ENCODE measurements at regions not wholly inside any gene's neighbourhood (a gene's known extent, or its start where the extent isn't known, plus 50 kb on each side); places are given as distances from the start of the nearest gene placed in this dataset.

- Mint-ChIP-seq H3K4me3 (no peak overlapping the region), H3K36me3 (no peaks in the 10 kb centered on the region), H3K9me3 (no peaks in the 10 kb centered on the region), H3K27me3 (peaks cover 35 to 41% of the 10 kb centered on the region in 2 donors), H3K4me1 (ENCODE audit: low read depth in 2 of 2) (no peaks in the 10 kb centered on the region), H3K27ac (no peak overlapping the region)
- no peak for ATAC-seq
- no peak for DNase-seq (ENCODE audit: low spot score)
Observed at GRCh38 chr1:38569932-38570656, 289.5 kb downstream of the RRAGC start.

GRCh38 chr1:38568061-38568857 lies 291.3 kb downstream of the RRAGC start:
- Mint-ChIP-seq H3K27me3 (peaks cover 42 to 46% of the 10 kb centered on the region in 2 donors), H3K9me3 (no peaks in the 10 kb centered on the region), H3K4me1 (ENCODE audit: low read depth in 2 of 2) (peaks cover 0 to 6% of the 10 kb centered on the region in 2 donors), H3K4me3 (no peak overlapping the region), H3K36me3 (no peaks in the 10 kb centered on the region), H3K27ac (no peak overlapping the region)
- ATAC-seq (no peak), DNase-seq (ENCODE audit: low spot score) (no peak)

GRCh38 chr1:38567401-38567800 lies 292.2 kb downstream of the RRAGC start:
- H3K9me3 Mint-ChIP-seq: no peaks in the 10 kb centered on the region
- no peak overlapping the region for H3K4me3 Mint-ChIP-seq
- H3K36me3 Mint-ChIP-seq: no peaks in the 10 kb centered on the region
- no peak for ATAC-seq
- H3K4me1 Mint-ChIP-seq (ENCODE audit: low read depth in 2 of 2): peaks cover 4 to 12% of the 10 kb centered on the region in 2 donors
- peaks cover 46 to 52% of the 10 kb centered on the region in 2 donors for H3K27me3 Mint-ChIP-seq
- no peak overlapping the region for H3K27ac Mint-ChIP-seq
- no peak for DNase-seq (ENCODE audit: low spot score)

- ATAC-seq (no peak), DNase-seq (ENCODE audit: low spot score) (no peak)
- Mint-ChIP-seq H3K4me3 (no peak overlapping the region), H3K36me3 (no peaks in the 10 kb centered on the region), H3K27ac (no peak overlapping the region), H3K4me1 (ENCODE audit: low read depth in 2 of 2) (peaks cover 17 to 27% of the 10 kb centered on the region in 2 donors), H3K9me3 (no peaks in the 10 kb centered on the region), H3K27me3 (peaks cover 31 to 36% of the 10 kb centered on the region in 2 donors)
Observed at GRCh38 chr1:38565020-38565491, 294.5 kb downstream of the RRAGC start.

GRCh38 chr1:38563942-38564735 lies 295.4 kb downstream of the RRAGC start:
- Mint-ChIP-seq H3K4me1 (ENCODE audit: low read depth in 2 of 2) (peaks cover 26 to 36% of the 10 kb centered on the region in 2 donors), H3K9me3 (no peaks in the 10 kb centered on the region), H3K36me3 (no peaks in the 10 kb centered on the region), H3K27me3 (peaks cover 23 to 27% of the 10 kb centered on the region in 2 donors), H3K4me3 (no peak overlapping the region), H3K27ac (no peak overlapping the region)
- DNase-seq (ENCODE audit: low spot score): no peak
- no peak for ATAC-seq

- peaks cover 15 to 27% of the 10 kb centered on the region in 2 donors for H3K27me3 Mint-ChIP-seq
- H3K4me3 Mint-ChIP-seq: no peak overlapping the region
- DNase-seq (ENCODE audit: low spot score) (no peak), ATAC-seq (no peak)
- H3K27ac Mint-ChIP-seq: no peak overlapping the region
- no peaks in the 10 kb centered on the region for H3K9me3 Mint-ChIP-seq
- no peaks in the 10 kb centered on the region for H3K36me3 Mint-ChIP-seq
- H3K4me1 Mint-ChIP-seq (ENCODE audit: low read depth in 2 of 2): peaks cover 35 to 47% of the 10 kb centered on the region in 2 donors
Observed at GRCh38 chr1:38561725-38562124, 297.8 kb downstream of the RRAGC start.

- Mint-ChIP-seq H3K4me1 (ENCODE audit: low read depth in 2 of 2) (peaks cover 35 to 50% of the 10 kb centered on the region in 2 donors), H3K27me3 (peaks cover 15 to 27% of the 10 kb centered on the region in 2 donors), H3K36me3 (no peaks in the 10 kb centered on the region), H3K9me3 (no peaks in the 10 kb centered on the region), H3K27ac (peak overlapping the region in 1 of 2 donors; percentile 87), H3K4me3 (no peak overlapping the region)
- ATAC-seq: no peak
- DNase-seq (ENCODE audit: low spot score): no peak
Observed at GRCh38 chr1:38561110-38561509, 298.5 kb downstream of the RRAGC start.

- H3K36me3 Mint-ChIP-seq: no peaks in the 10 kb centered on the region
- DNase-seq (ENCODE audit: low spot score) (no peak), ATAC-seq (no peak)
- no peaks in the 10 kb centered on the region for H3K9me3 Mint-ChIP-seq
- H3K27me3 Mint-ChIP-seq: peaks cover 13 to 23% of the 10 kb centered on the region in 2 donors
- peaks cover 35 to 50% of the 10 kb centered on the region in 2 donors for H3K4me1 Mint-ChIP-seq (ENCODE audit: low read depth in 2 of 2)
- peak overlapping the region; percentile 62 to 87 for H3K27ac Mint-ChIP-seq
- peak overlapping the region; percentile 83 for H3K4me3 Mint-ChIP-seq
Observed at GRCh38 chr1:38560457-38560856, 299.1 kb downstream of the RRAGC start.

GRCh38 chr1:38559446-38560165 lies 300.0 kb downstream of the RRAGC start:
- DNase-seq (ENCODE audit: low spot score) (peak; percentile 76), ATAC-seq (peak; percentile 88 to 92)
- no peaks in the 10 kb centered on the region for H3K9me3 Mint-ChIP-seq
- H3K4me1 Mint-ChIP-seq (ENCODE audit: low read depth in 2 of 2): peaks cover 35 to 50% of the 10 kb centered on the region in 2 donors
- H3K36me3 Mint-ChIP-seq: no peaks in the 10 kb centered on the region
- peak overlapping the region; percentile 62 to 87 for H3K27ac Mint-ChIP-seq
- peaks cover 11 to 20% of the 10 kb centered on the region in 2 donors for H3K27me3 Mint-ChIP-seq
- H3K4me3 Mint-ChIP-seq: peak overlapping the region; percentile 83

GRCh38 chr1:38558500-38559445 lies 300.8 kb downstream of the RRAGC start:
- peaks cover 7 to 14% of the 10 kb centered on the region in 2 donors for H3K27me3 Mint-ChIP-seq
- peak overlapping the region; percentile 62 to 87 for H3K27ac Mint-ChIP-seq
- H3K4me1 Mint-ChIP-seq (ENCODE audit: low read depth in 2 of 2): peaks cover 35 to 47% of the 10 kb centered on the region in 2 donors

GRCh38 chr1:38558055-38558454 lies 301.5 kb downstream of the RRAGC start:
- no peak for ATAC-seq
- Mint-ChIP-seq H3K36me3 (no peaks in the 10 kb centered on the region), H3K27me3 (peaks cover 5 to 7% of the 10 kb centered on the region in 2 donors), H3K9me3 (no peaks in the 10 kb centered on the region), H3K4me1 (ENCODE audit: low read depth in 2 of 2) (peaks cover 35 to 42% of the 10 kb centered on the region in 2 donors), H3K27ac (peak overlapping the region in 1 of 2 donors; percentile 33), H3K4me3 (no peak overlapping the region)
- no peak for DNase-seq (ENCODE audit: low spot score)

More at GRCh38 chr1:38558500-38559445, 300.8 kb downstream of the RRAGC start:
- no peaks in the 10 kb centered on the region for H3K9me3 Mint-ChIP-seq
- DNase-seq (ENCODE audit: low spot score) (no peak), ATAC-seq (peak in 1 of 2 donors; percentile 13)
- H3K4me3 Mint-ChIP-seq: peak overlapping the region; percentile 83
- H3K36me3 Mint-ChIP-seq: no peaks in the 10 kb centered on the region

GRCh38 chr1:38555594-38555993 lies 304.0 kb downstream of the RRAGC start:
- peak overlapping the region in 1 of 2 donors; percentile 14 for H3K27ac Mint-ChIP-seq
- no peak for ATAC-seq
- peaks cover 23 to 28% of the 10 kb centered on the region in 2 donors for H3K4me1 Mint-ChIP-seq (ENCODE audit: low read depth in 2 of 2)
- no peaks in the 10 kb centered on the region for H3K9me3 Mint-ChIP-seq
- H3K36me3 Mint-ChIP-seq: no peaks in the 10 kb centered on the region
- DNase-seq (ENCODE audit: low spot score): no peak
- H3K4me3 Mint-ChIP-seq: no peak overlapping the region
- H3K27me3 Mint-ChIP-seq: peaks cover 3 to 8% of the 10 kb centered on the region in 2 donors
